Naive thymus-derived CD8-positive, alpha-beta T cell (primary cell): ENCODE measurements at regions not wholly inside any gene's neighbourhood (a gene's known extent, or its start where the extent isn't known, plus 50 kb on each side); places are given as distances from the start of the nearest gene placed in this dataset.
"Not testable (repeated sequence)": the region's sequence is repeated elsewhere in the genome, so short reads cannot be mapped to it uniquely, and the experiment has no call there.

Experiments
- ATAC-seq, 2 donors: fragments of 150-1000 bp; cut with Tn5 transposase in 1 of 2; sonication (Bioruptor Pico), chemical (Tn5 transposase) in 1 of 2; 1 replicate in 1 of 2; 2 replicates in 1 of 2; pipeline ENCODE4 v1.10.0; 2021; ENCODE audit warnings: mild to moderate bottlenecking in 2 of 2, moderate library complexity in 2 of 2
- POLR2A ChIA-PET: fragments of 350-600 bp; sonication (Branson Sonifier 250); formaldehyde crosslinking; loops from one replicate; lab custom pipeline; 2021; ENCODE audit warnings: antibody characterized with exemption; lab: Charles Lee
- DNase-seq, 10 donors: peaks; one replicate each; pipeline versions ENCODE4 v3.0.0 to v3.0.0-alpha.2; 2020 to 2022
- H3K27ac Mint-ChIP-seq, 10 donors: one replicate each; pipeline ENCODE4 v1.8.0; 2020 to 2022; ENCODE audit warnings: mild to moderate bottlenecking in 10 of 10, mixed read lengths in 10 of 10, moderate library complexity in 4 of 10, inconsistent platforms in 1 of 10
- H3K27me3 Mint-ChIP-seq, 5 donors: one replicate each; pipeline ENCODE4 v1.8.0; 2021 to 2022; ENCODE audit warnings: mixed read lengths in 5 of 5
- H3K36me3 Mint-ChIP-seq, 3 donors: one replicate each; pipeline ENCODE4 v1.8.0; 2020 to 2022; ENCODE audit warnings: mixed read lengths in 3 of 3, mild to moderate bottlenecking in 2 of 3, inconsistent platforms in 1 of 3
- H3K4me1 Mint-ChIP-seq, 4 donors: one replicate each; pipeline ENCODE4 v1.8.0; 2021 to 2022; ENCODE audit warnings: mixed read lengths in 4 of 4
- H3K4me3 Mint-ChIP-seq, 10 donors: one replicate each; pipeline ENCODE4 v1.8.0; 2020 to 2022; ENCODE audit warnings: mild to moderate bottlenecking in 10 of 10, mixed read lengths in 10 of 10, moderate library complexity in 6 of 10, inconsistent platforms in 1 of 10
- H3K9me3 Mint-ChIP-seq, 9 donors: one replicate each; pipeline ENCODE4 v1.8.0; 2020 to 2022; ENCODE audit warnings: mixed read lengths in 9 of 9, mild to moderate bottlenecking in 3 of 9, inconsistent platforms in 1 of 9, moderate library complexity in 1 of 9

DNA sequence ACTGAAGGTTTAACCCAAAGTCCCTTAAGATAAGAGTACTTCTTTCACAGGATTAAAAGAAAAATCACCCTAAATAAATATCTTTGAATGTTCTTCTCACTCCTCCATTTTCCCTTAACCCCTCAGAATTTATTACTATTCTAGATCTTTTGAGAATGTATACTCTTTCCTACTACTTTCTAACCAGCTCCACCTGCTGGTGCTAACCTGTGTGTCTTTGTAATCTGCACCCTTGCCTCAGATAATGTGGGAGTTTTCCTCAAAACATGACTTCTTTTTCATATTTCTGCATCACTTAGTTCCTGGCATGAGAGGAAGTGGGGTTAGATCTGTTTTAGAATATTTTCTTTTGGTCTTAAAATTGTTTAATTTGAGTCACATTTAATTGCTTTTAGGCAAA, 394.2 kb downstream of the BMP2 start:
- H3K36me3 Mint-ChIP-seq = no peaks in the 10 kb centered on the region
- no peaks in the 10 kb centered on the region for H3K4me1 Mint-ChIP-seq
- POLR2A ChIA-PET = no interaction called here
- no peak overlapping the region for H3K4me3 Mint-ChIP-seq
- H3K9me3 Mint-ChIP-seq = peaks cover 0 to 36% (median 12%) of the 10 kb centered on the region in 9 donors
- H3K27me3 Mint-ChIP-seq = no peaks in the 10 kb centered on the region
- DNase-seq = no peak
- peak overlapping the region in 1 of 10 donors; percentile 48 for H3K27ac Mint-ChIP-seq
- no peak for ATAC-seq

GRCh38 chr20:7171911-7172310, 404.4 kb downstream of the BMP2 start:
- DNase-seq (no peak), ATAC-seq (no peak)
- H3K27ac Mint-ChIP-seq = no peak overlapping the region
- H3K27me3 Mint-ChIP-seq = no peaks in the 10 kb centered on the region
- H3K4me3 Mint-ChIP-seq = no peak overlapping the region
- peaks cover 0 to 4% (median 0%) of the 10 kb centered on the region in 9 donors for H3K9me3 Mint-ChIP-seq
- H3K4me1 Mint-ChIP-seq = no peaks in the 10 kb centered on the region
- no peaks in the 10 kb centered on the region for H3K36me3 Mint-ChIP-seq
- POLR2A ChIA-PET = no interaction called here

- H3K27ac Mint-ChIP-seq = no peak overlapping the region
- H3K9me3 Mint-ChIP-seq = peaks cover 0 to 12% (median 6%) of the 10 kb centered on the region in 9 donors
- POLR2A ChIA-PET = no interaction called here
- H3K27me3 Mint-ChIP-seq = no peaks in the 10 kb centered on the region
- H3K4me1 Mint-ChIP-seq = no peaks in the 10 kb centered on the region
- H3K4me3 Mint-ChIP-seq = no peak overlapping the region
- DNase-seq (no peak), ATAC-seq (no peak)
- peaks cover 0 to 3% (median 0%) of the 10 kb centered on the region in 3 donors for H3K36me3 Mint-ChIP-seq
These were observed 407.1 kb downstream of the BMP2 start for GRCh38 chr20:7174554-7174953.

DNA sequence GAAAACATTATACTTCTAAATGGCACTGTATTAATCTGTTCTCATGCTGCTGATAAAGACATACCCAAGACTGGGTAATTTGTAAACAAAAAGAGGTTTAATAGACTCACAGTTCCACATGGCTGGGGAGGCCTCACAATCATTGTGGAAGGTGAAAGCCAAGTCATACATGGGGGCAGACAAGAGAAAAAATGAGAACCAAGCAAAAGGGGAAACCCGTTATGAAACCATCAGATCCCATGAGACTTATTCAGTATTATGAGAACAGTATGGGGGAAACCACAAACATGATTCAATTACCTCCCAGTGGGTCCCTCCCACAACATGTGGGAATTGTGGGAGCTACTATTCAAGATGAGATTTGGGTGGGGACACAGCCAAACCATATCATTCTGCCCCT, 408.3 kb downstream of the BMP2 start:
- H3K4me3 Mint-ChIP-seq, H3K36me3 Mint-ChIP-seq, DNase-seq, POLR2A ChIA-PET, H3K27ac Mint-ChIP-seq, H3K27me3 Mint-ChIP-seq, H3K4me1 Mint-ChIP-seq, ATAC-seq: not testable (repeated sequence)
- H3K9me3 Mint-ChIP-seq = peaks cover 4 to 25% (median 14%) of the 10 kb centered on the region in 9 donors

DNA sequence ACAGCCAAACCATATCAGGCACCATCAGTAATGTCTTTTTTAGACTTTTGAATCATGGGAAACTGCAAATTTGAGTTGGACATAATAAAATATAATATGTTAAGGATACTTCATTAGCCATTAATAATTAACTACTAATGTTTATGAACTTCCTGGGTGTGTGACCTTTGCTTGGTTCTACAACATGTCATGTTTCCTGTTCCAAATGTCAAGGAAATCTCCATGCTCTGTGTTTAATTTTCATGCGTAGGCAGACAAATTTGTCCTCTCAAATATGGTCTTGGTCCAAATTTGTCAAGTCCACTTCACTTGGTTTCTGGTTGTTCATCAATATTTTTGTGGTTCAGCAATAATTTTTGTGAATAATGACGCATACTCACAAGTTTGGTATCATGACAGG, 410.5 kb downstream of the BMP2 start:
- Mint-ChIP-seq H3K27me3 (no peaks in the 10 kb centered on the region), H3K9me3 (peaks cover 7 to 45% (median 18%) of the 10 kb centered on the region in 9 donors), H3K27ac (no peak overlapping the region), H3K4me1 (no peaks in the 10 kb centered on the region), H3K36me3 (peaks cover 0 to 3% (median 0%) of the 10 kb centered on the region in 3 donors), H3K4me3 (no peak overlapping the region)
- POLR2A ChIA-PET = no interaction called here
- DNase-seq (no peak), ATAC-seq (no peak)

- H3K4me1 Mint-ChIP-seq = no peaks in the 10 kb centered on the region
- no peaks in the 10 kb centered on the region for H3K27me3 Mint-ChIP-seq
- no peak overlapping the region for H3K4me3 Mint-ChIP-seq
- no peak overlapping the region for H3K27ac Mint-ChIP-seq
- H3K9me3 Mint-ChIP-seq = peaks cover 10 to 58% (median 22%) of the 10 kb centered on the region in 9 donors
- peaks cover 0 to 3% (median 0%) of the 10 kb centered on the region in 3 donors for H3K36me3 Mint-ChIP-seq
- no peak for ATAC-seq
- POLR2A ChIA-PET = no interaction called here
- no peak for DNase-seq
These were observed 413.0 kb downstream of the BMP2 start for GRCh38 chr20:7180256-7181045.

- ATAC-seq (no peak), DNase-seq (no peak)
- Mint-ChIP-seq H3K4me3 (no peak overlapping the region), H3K27me3 (no peaks in the 10 kb centered on the region), H3K4me1 (no peaks in the 10 kb centered on the region), H3K36me3 (no peaks in the 10 kb centered on the region), H3K9me3 (peaks cover 5 to 23% (median 10%) of the 10 kb centered on the region in 9 donors), H3K27ac (no peak overlapping the region)
- POLR2A ChIA-PET = no interaction called here
These were observed 421.7 kb downstream of the BMP2 start for GRCh38 chr20:7189231-7189630.

DNA sequence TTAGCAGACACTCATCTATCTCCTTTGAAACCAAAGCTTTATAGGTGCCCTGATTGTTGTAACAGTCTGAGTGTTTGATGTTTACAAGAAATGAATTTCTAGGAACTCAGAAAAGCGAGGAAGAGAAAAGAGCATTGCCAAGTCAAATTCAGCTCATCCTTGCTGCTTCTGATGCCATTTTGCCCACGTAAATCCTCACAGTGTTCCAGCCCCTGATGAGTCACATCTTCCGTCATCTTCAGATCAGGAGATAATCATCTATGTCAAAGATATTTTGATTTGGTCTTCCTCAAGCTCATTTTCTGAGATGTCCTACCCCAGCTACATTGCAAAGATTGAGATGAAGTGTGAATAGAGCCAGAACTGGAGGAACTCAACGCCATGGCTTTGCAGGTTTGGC, 426.2 kb downstream of the BMP2 start:
- peaks cover 0 to 1% (median 0%) of the 10 kb centered on the region in 5 donors for H3K27me3 Mint-ChIP-seq

GRCh38 chr20:7195704-7196103, 428.2 kb downstream of the BMP2 start:
- no peaks in the 10 kb centered on the region for H3K4me1 Mint-ChIP-seq
- peaks cover 0 to 1% (median 0%) of the 10 kb centered on the region in 5 donors for H3K27me3 Mint-ChIP-seq
- no peak overlapping the region for H3K4me3 Mint-ChIP-seq
- H3K36me3 Mint-ChIP-seq = no peaks in the 10 kb centered on the region
- DNase-seq (no peak), ATAC-seq (no peak)
- POLR2A ChIA-PET = no interaction called here
- H3K9me3 Mint-ChIP-seq = peaks cover 0 to 9% (median 8%) of the 10 kb centered on the region in 9 donors
- H3K27ac Mint-ChIP-seq = no peak overlapping the region

More for the DNA sequence above, 426.2 kb downstream of the BMP2 start:
- Mint-ChIP-seq H3K4me3 (no peak overlapping the region), H3K36me3 (no peaks in the 10 kb centered on the region), H3K4me1 (no peaks in the 10 kb centered on the region), H3K27ac (no peak overlapping the region), H3K9me3 (peaks cover 0 to 18% (median 9%) of the 10 kb centered on the region in 9 donors)
- ATAC-seq (no peak), DNase-seq (no peak)
- POLR2A ChIA-PET = no interaction called here

GRCh38 chr20:7196481-7196880, 429.0 kb downstream of the BMP2 start:
- Mint-ChIP-seq H3K4me3 (no peak overlapping the region), H3K27me3 (peaks cover 0 to 1% (median 0%) of the 10 kb centered on the region in 5 donors), H3K36me3 (no peaks in the 10 kb centered on the region), H3K27ac (no peak overlapping the region), H3K4me1 (no peaks in the 10 kb centered on the region), H3K9me3 (peaks cover 0 to 9% (median 1%) of the 10 kb centered on the region in 9 donors)
- POLR2A ChIA-PET = no interaction called here
- DNase-seq (no peak), ATAC-seq (no peak)

DNA sequence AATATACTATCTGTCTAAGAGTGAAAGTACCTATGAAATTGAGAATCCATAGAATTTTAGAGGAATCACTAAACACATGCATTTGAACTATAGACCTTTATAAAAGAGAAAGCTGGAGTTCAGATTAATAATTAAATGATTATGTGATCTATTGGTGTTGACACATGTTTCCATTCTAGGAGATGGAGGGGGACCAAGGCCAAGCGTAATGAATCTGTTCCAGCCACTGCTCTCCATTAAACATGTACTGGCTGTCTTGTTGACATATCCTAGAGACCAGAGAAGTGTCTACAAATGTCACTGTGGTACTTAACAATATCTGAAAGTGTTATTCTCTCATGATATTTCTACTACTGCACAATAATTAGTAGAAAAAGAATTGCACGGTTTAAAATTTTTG, 432.4 kb downstream of the BMP2 start:
- POLR2A ChIA-PET = no interaction called here
- H3K4me1 Mint-ChIP-seq = no peaks in the 10 kb centered on the region

DNA sequence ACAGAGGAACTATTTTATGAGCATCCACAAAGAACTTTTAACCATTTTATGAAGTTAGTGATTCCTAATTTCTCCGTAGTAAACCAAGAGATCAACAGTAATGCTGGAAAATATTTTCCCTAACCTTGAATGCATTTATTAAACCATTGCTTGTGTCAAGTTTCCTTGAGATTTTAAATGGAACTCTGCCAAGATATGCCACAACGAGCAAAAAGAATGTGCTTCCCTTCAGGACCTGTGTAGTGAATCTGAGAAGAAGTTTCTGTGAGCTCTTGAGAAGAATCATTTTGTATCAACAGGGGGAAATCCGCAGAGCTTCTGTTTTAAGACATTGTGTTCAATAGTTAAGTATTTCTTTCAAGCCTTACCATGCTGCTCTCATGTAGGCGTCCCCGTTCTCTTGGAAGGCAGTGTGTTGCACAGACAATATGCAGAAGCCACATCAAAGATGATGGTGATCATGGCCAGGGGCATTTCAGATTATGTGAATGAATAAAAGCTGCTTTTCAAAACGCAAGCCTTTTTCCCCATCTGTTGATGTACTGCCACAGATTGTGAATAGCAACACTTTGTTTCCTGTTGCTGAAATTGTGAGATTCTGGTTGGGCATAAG, 439.8 kb downstream of the BMP2 start:
- Mint-ChIP-seq H3K4me3 (no peak overlapping the region), H3K27me3 (no peaks in the 10 kb centered on the region), H3K36me3 (no peaks in the 10 kb centered on the region), H3K27ac (no peak overlapping the region), H3K4me1 (no peaks in the 10 kb centered on the region), H3K9me3 (peaks cover 0 to 21% (median 13%) of the 10 kb centered on the region in 9 donors)
- POLR2A ChIA-PET = no interaction called here
- no peak for DNase-seq
- no peak for ATAC-seq

More for the DNA sequence above, 432.4 kb downstream of the BMP2 start:
- ATAC-seq = no peak
- H3K27ac Mint-ChIP-seq = no peak overlapping the region
- H3K4me3 Mint-ChIP-seq = no peak overlapping the region
- H3K9me3 Mint-ChIP-seq = peaks cover 0 to 13% (median 3%) of the 10 kb centered on the region in 9 donors
- H3K36me3 Mint-ChIP-seq = no peaks in the 10 kb centered on the region
- peaks cover 0 to 1% (median 0%) of the 10 kb centered on the region in 5 donors for H3K27me3 Mint-ChIP-seq
- DNase-seq = no peak

GRCh38 chr20:7210910-7211309, 443.4 kb downstream of the BMP2 start:
- DNase-seq (no peak), ATAC-seq (no peak)
- Mint-ChIP-seq H3K4me1 (no peaks in the 10 kb centered on the region), H3K9me3 (peaks cover 0 to 29% (median 11%) of the 10 kb centered on the region in 9 donors), H3K27ac (no peak overlapping the region), H3K27me3 (no peaks in the 10 kb centered on the region), H3K4me3 (no peak overlapping the region), H3K36me3 (no peaks in the 10 kb centered on the region)
- POLR2A ChIA-PET = no interaction called here
